HG02571 (cell line): ENCODE measurements at regions not wholly inside any gene's neighbourhood (a gene's known extent, or its start where the extent isn't known, plus 50 kb on each side); places are given as distances from the start of the nearest gene placed in this dataset.
"Not testable (repeated sequence)": the region's sequence is repeated elsewhere in the genome, so short reads cannot be mapped to it uniquely, and the experiment has no call there.

Experiments
- ATAC-seq: cut with Tn5 transposase; IDR thresholded peaks from one replicate; pipeline ENCODE4 v1.9.1; 2021; ENCODE audit warnings: mild to moderate bottlenecking, moderate library complexity; ENCODE audit not compliant: unreplicated experiment

DNA sequence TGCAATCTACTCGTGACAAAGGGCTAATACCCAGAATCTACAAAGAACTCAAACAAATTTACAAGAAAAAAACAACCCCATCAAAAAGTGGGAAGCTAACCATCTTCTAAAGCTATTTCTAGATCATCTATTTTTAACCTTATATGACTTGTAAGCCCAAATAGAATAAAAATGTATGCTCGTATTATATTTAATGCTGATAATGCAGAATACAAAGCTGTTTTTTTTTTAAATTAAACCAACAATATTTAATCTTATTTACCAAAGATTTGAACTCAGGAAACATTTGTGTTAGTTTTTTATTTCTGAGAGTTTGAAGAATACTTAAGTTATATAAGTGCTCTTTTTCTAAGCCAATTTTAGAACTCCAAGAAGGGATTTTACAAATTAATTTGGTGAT, 652.1 kb downstream of the LRRC70 start:
- no peak for ATAC-seq

DNA sequence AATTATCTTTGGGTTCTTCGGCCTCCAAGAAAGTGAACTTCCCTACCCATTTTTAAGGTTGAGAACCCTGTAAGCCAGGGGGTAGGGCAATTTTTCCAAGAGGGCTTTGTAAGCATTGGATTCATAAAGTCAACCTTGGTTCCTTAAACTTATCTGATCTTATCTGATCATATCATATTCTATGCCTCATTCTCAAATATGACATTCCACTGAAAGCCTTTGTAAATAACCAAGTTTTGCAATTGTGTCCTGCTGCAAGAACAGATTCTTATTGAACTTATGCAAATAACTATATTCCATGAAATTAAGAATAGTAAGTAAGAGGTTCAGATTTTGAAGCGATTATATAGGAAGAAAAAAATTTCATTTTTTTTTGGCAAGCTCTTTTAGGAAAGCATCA, 649.5 kb downstream of the LRRC70 start:
- ATAC-seq = no peak

DNA sequence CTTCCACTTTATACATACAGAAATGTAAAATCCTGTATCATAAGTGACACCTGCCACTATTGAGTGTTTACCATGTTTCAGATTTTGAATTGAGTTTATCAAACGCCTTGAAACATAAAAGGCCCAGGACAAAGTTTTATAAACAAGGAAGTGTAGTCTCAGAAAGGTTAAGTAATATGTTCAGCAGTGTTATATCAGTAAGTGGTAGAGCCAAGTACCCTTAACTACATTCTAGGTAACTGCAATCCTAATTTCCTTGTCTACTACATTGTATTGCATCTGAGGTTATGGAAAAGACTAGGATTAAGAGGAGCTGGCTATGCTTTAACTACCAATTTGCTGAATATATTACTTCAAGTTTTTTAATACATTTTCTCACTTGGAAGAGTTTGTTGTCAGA, 641.6 kb downstream of the LRRC70 start:
- ATAC-seq = no peak

DNA sequence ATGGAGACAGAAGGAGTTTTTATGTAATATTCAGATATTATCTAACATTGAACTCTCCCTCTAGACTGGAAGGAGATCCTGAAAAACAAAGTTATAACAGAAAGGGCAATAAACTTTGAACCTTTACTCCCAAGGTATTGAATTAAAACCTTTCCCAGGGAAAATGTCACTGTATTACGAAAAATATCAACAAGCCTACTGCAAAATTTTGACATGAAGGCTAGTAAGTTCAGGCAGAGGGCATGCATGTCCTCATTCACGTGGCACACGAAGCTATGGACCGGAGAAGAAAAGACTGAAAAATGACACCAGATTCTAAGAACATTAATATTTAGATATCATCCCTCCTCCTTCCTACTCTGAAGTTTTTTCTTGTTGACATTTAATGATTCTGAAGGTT, 638.8 kb downstream of the LRRC70 start:
- no peak for ATAC-seq

DNA sequence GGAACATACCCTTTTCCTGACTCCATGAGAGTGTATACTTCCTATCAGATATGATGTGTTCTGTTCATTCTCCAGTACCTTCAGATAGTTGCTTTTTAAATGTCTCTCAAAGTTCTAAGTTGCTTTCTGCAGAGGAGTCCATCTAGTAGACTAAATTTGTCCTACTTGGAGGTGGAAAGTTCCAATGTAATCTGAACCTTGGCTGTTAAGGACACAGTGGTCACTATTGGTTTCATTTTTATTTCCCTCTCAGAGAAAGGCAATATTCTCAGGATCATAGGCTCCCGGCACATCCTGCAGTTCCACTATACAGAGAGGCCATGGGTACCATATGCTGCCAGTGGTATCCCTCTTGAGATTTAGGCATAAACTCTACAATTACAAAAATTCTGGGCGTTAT, 634.6 kb downstream of the LRRC70 start:
- no peak for ATAC-seq

DNA sequence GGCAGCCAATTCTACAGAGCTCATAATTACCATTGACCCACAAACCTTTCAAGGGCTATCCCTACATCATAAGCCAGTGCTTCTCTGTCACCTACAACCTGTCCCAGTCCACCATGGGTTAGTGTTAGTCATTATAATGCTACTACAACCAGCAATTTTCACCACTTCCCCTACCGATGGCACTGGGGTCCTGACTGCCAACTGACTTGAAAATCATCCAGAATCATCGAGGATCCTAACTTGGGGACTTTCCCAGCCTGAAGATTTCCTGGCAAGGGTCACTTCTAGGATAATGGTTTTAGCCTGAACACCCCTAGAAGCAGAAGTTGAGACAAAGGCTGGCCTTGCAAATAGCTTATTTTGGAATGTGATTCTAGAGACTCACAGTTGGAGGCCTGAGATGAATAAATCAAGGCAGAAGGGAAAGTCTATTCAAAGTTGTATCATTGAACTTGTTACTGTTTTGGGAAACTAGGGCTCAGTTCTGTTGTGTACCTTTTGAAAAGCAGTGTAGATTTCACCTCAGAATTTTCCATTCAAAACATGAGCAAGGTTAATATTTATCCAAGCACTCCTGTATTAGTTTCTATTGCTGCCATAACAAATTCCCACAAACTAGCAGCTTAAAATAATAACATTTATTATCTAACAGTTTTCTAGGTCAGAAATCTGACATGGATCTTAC, 633.0 kb downstream of the LRRC70 start:
- no peak for ATAC-seq

DNA sequence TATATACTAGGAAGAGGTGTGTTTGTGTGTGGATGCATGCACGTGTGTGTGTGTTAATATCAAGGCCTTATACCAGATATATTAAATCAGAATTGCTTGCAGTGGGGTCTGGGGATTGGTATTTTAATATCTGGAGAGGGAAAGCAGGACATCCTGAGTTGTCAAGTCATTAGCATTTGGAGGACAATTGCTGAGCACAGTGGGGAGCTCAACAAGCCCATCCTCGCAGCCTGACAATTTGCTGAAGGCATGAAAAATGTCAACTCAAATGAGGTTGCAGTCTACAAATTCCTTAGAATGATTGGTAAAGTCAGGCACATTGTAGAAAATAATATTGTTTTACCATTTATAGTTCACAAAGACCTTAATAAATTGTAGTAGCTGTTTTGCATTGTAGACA, 627.4 kb downstream of the LRRC70 start:
- ATAC-seq = no peak

DNA sequence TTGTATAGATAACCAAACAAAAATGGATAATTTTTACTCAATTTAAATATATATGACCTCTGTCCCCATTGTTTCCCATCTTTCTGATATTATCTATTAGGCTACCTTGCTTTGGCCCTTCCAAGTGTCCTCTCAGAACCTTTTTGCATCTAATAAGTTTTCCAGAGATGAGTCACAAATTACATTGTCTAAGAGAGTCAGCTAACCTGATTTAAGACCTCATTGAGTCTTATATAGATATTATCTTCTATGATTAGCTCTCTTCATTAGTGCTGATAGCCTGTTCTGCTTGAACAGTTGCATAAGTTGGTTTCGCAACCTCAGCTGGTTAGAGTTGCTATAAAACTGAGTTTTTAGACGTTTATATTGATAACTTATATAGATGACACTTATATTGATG, 623.1 kb downstream of the LRRC70 start:
- ATAC-seq = no peak

DNA sequence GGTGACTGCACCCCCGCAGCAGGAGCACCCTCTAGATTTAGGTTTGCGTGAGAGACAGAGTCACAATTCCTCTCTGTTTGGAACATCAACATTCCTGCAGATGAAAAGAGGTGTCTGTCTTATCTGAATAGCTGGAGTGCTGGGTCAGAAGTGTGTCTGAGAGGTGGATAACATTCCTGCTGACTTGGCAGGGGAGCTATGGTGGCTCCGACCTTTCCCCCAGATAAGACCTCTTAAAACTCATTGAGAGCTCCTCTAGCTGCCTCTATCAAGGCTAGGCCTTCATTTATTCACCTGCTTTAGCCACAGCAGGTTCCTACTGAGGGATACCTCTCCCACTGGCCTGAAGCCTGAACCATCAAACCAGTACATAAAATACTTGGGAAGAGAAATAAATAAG, 615.5 kb downstream of the LRRC70 start:
- ATAC-seq = no peak

DNA sequence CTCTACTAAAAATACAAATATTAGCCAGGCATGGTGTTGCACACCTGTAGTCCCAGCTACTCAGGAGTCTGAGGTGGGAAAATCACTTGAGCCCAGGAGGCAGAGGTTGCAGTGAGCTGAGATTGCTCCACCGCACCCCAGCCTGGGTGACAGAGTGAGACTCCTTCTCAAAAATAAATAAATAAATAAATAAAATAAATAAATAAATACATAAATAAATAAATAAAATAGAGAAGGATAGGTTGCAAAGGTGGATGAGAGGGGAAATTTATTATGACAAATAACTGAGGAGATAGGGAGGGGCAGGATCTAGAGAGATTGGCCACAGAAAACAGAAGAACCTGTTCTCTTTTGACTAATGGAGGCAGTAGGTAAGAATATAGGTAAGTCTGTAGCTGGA, 601.6 kb downstream of the LRRC70 start:
- ATAC-seq = not testable (repeated sequence)

DNA sequence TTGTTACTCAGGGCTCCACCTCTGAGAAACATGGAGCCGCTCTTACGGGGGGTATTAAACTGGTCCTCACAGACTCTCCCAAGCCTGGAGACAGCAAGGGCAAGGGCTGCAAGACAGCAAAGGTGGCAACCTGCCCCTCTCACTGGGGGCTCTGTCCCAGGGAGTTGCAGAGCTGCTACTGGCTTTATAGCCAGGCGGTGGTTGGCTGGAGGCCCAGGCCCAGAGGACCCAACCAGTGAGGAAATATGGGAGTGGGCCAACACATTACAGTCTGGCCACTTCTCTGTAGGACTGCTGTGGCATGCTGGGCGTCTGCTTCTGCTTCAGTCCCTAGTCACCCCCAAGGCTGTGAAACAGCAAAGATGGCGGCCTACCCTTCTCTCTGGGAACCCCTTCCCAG, 597.2 kb downstream of the LRRC70 start:
- no peak for ATAC-seq

DNA sequence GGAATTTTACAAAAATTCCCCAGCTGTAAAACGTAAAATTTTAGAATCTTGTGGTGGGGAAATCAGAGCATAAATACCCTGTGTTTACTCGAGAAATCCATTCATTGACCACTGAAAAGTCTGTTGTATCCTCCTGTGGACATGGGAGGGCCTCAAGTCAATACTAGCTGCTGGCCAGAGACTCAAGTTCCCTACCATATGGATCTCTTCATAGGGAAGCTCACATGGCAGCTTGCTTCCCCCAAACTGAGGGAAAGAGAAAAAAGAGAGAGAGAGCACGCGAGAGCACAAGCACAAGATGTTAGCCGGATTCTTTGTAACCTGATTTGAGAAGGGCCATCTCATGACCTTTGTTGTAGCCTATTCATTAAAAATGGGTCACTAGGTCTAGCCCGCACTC, 591.9 kb downstream of the LRRC70 start:
- no peak for ATAC-seq

DNA sequence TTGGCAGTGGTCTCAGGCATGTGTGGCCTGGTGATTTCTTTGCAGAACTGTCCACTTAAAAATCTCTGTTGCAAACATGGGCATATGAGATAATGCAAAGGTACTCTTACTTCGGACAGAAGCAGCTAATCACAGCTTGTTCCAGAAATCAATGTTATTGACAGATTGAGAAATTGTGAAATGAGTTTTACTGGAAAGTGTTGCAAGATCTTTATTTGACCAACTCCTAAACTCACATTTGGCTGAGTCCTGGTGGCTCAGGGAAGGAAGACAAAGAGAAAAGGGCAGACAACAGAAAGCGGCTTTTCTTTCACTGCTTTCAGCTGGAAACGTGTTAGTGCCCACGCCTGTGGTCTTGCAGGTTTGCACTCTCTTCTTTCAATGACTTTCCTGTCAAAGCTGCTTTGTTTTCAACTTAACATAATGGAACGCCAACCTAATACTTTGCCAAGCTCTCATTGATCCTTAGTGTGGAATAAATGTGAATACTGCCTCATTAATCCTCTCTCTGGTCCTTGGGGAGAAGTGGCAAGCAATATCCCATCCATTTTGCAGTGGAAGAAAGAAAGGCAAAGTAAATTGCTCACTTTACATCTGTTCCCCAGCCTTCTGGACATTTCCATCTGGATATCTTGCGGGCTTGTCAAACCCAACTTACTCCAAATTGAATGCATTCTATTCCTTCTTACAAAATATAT, 586.4 kb downstream of the LRRC70 start:
- ATAC-seq = no peak

DNA sequence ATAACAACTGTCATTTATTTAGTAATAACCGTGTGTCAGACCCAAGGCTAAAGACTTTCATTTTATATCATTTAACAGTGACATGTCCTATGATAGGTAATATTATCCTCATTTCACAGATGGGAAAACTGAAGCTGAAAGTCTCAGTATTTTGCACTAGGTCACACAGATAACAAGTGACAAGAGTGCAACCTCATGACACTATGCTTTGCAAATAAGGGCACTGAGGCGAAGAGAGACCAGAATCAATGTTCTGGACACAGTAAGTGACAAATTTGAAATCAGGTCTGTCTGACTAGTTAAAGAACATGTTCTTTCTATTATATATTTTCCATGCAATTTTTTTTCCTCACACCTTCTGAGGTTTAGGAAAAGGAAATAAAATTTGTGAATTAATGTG, 585.7 kb downstream of the LRRC70 start:
- ATAC-seq = no peak

DNA sequence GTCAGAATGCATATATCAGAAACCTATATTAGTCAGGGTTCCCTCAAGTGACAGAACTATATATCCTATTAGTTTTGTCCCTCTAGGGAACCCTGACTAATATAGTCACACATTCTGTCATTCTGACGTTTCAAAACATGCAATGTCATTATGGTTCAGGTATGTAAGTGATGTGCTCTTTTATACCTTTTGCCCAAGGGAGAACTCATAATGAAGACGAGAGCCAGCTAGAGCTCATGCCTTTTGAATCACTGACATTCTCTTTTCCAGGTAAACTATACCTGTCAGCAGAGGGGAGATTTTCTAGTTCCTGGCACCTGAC, 576.7 kb downstream of the LRRC70 start:
- no peak for ATAC-seq

DNA sequence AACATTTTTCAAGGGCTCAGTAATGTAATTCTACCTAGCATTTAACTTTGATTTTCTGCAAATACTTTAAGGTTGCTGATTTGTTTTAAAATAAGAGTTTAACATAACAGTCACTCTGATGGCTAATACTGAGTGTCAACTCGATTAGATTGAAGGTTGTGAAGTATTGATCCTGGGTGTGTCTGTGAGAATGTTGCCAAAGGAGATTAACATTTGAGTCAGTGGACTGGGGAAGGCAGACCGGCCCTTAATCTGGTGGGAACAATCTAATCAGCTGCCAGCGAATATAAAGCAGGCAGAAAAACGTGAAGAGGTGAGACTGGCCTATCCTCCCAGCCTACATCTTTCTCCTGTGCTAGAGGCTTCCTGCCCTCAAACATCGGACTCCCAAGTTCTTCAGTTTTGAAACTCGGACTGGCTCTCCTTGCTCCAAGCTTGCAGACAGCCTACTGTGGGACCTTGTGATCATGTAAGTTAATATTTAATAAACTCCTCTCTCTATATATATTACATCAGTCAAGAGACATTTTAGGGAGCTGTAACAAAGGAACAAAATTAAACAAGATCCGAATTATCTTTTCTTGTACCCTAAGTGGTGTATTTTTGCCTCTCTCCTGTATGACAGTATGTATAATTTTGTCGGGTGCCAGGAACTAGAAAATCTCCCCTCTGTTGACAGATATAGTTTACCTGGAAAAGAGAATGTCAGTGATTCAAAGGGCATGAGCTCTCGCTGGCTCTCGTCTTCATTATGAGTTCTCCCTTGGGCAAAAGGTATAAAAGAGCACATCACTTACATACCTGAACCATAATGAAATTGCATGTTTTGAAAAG, 576.1 kb downstream of the LRRC70 start:
- ATAC-seq = no peak

DNA sequence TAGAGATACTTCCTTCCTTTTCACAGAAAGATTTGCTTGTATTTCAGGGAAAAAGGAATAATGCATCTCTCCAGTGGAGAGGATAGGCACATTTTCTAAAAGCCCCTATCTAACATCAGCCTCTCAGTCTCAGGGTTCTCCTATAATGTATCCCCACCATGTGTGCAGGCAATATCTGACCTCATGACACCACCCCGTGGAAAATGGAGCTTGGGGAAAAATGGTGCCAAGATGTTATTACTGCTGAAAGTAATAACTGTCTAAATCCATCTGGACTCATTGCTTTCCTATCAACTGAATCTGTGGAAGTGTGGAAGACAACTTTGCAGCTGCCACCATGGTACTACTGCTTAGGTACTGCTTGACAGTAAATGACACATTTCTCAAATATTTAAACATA, 574.3 kb downstream of the LRRC70 start:
- ATAC-seq = no peak

DNA sequence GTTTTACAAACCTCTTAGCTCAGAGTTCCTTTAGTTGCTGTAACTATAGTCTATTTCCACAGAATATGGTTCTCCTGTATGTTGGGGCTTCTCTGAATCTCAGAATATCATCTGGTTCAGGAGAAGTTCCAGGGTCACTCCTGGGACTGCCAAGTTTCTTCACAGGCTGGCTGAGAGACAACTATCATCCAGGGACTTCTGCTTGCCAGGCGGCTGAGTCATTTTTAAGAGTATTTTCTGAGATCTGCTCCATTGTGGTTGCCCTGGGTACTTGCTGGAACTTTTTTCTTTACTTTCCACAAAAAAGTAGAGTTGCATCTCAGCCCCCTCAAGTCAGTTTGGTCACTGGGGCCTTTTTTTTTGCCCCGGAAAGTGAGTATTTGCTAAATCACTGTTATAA, 566.5 kb downstream of the LRRC70 start:
- no peak for ATAC-seq

DNA sequence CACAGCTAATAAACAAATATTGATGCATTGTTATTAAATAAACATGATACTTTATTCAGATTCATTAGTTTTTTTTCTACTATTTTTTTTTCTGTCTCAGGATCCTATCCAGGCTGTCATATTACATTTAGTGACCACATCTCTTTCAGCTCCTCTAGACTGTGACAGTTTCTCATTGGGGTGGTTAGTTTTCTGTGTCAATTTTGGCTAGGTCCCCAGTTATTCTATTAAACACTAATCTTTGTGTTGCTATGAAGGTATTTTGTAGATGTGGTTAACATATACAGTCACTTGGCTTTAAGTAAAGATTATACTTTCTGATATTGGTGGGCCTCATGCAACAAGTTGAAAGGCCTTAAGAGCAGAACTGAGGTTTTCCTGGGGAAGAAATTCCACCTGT, 563.0 kb downstream of the LRRC70 start:
- no peak for ATAC-seq

DNA sequence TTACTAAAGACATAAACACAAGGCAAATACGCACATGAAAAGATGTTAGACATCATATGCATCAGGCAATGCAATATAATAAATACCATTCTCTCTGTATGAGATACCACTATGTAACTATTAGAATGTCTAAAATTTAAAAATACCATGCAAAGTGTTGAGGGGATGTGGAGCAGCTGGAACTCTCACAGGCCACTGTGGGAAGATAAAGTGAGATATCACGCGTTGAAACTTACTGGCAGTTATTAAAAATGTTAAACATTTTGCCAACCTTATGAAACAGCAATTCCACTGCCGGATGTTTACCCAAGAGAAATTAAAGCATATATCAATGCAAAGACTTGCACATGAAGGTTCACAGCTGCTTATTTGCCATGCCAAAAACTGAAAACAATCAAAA, 556.7 kb downstream of the LRRC70 start:
- ATAC-seq = no peak

DNA sequence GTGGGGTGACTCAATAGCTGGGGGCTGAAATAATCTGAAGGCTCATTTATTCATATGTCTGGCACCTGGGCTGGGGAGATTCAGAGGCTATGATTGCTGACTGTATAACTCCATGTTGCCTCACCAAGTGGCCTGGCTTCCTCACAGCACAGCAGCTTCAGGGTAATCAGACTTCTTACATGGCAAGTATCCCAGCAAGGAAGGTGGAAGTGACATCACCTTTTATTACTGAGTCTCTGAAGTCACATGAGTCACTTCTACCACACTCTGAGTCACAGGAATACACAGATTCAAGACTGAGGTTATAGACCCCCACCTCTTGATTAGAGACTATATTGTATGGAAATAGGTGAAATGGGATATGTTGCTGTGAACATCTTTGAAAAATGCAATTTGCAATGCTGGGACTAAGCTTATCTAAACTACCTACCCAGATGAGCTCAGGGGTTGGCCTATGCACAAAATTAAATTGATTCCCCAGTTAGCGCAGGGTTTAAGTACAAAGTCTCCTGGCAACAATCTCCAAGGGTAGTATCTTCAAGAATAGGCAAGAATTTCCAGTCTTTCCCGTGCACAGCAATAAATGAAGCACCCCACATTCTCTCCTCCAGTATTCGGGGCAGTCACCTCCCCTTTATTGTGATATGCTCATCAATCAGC, 553.1 kb downstream of the LRRC70 start:
- ATAC-seq = no peak

DNA sequence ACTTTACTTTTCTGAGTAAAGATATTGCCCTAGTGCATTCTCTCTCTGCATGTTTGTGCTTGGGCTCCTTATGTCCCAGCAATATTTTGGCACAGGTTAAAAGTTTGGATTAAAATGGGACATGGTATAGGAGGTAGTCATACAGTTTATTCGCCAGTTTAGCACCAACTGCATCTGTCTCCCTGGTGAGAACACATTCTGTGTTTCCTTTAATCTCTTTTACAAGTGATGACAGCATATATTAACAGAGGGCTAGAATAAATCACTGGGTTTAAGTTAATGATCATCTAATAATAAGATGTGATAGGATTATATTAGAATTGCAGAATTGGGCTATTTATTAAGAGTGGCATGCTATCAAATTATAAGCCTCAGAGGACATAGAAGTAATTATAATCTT, 550.1 kb downstream of the LRRC70 start:
- no peak for ATAC-seq
